Endothelial cell of umbilical vein (primary cell): ENCODE measurements at regions not wholly inside any gene's neighbourhood (a gene's known extent, or its start where the extent isn't known, plus 50 kb on each side); places are given as distances from the start of the nearest gene placed in this dataset.

Experiments used
- CTCF ChIP-seq, 2 donors: IDR thresholded peaks; 1 replicate in 1 of 2; 2 replicates in 1 of 2; pipeline ENCODE4 v1.5.1; 2011; ENCODE audit warnings: low read length in 2 of 2, mild to moderate bottlenecking in 2 of 2, moderate library complexity in 2 of 2, control low read depth in 1 of 2, inconsistent platforms in 1 of 2, low read depth in 1 of 2; ENCODE audit not compliant: insufficient read depth in 1 of 2; ENCODE audit errors: extremely low read depth in 1 of 2
- EZH2 ChIP-seq: IDR thresholded peaks from 2 replicates; pipeline ENCODE4 v1.6.1; 2012; ENCODE audit warnings: borderline replicate concordance, low read depth, mild to moderate bottlenecking, moderate library complexity, low read length, inconsistent platforms; ENCODE audit not compliant: severe bottlenecking
- FOS ChIP-seq: IDR thresholded peaks from 2 replicates; pipeline ENCODE4 v1.6.1; 2011; ENCODE audit warnings: mild to moderate bottlenecking, low read length, moderate library complexity, borderline replicate concordance; ENCODE audit not compliant: insufficient read depth
- GATA2 ChIP-seq: IDR thresholded peaks from 2 replicates; pipeline ENCODE4 v1.7.0; 2011; ENCODE audit warnings: low read depth, mild to moderate bottlenecking, moderate library complexity, mixed read lengths, low read length; ENCODE audit not compliant: insufficient read length, insufficient read depth
- JUN ChIP-seq: IDR thresholded peaks from 2 replicates; pipeline ENCODE4 v1.6.1; 2011; ENCODE audit warnings: borderline replicate concordance, low read depth; ENCODE audit not compliant: insufficient read length, insufficient read depth
- MAX ChIP-seq: IDR thresholded peaks from 2 replicates; pipeline ENCODE4 v1.6.1; 2011; ENCODE audit not compliant: insufficient read depth, insufficient read length
- MYC ChIP-seq: IDR thresholded peaks from one replicate; pipeline ENCODE4 v1.6.1; 2011; ENCODE audit warnings: mild to moderate bottlenecking, low read depth, low read length
- POLR2A ChIP-seq: IDR thresholded peaks from 2 replicates; pipeline ENCODE4 v1.6.1; 2012; ENCODE audit warnings: low read depth, mild to moderate bottlenecking, control low read depth, low read length
- POLR2AphosphoS5 ChIP-seq: IDR thresholded peaks from 2 replicates; pipeline ENCODE4 v1.6.1; 2012; ENCODE audit warnings: low read depth, mild to moderate bottlenecking, control low read depth, low read length, moderate library complexity; ENCODE audit not compliant: insufficient read depth

- no peak for TF ChIP-seq POLR2A
- TF ChIP-seq MYC, result no peak
- TF ChIP-seq CTCF (IDR thresholded peaks at IDR 0.05; ENCODE audit: extremely low read depth in 1 of 2, insufficient read depth in 1 of 2, low read depth in 1 of 2, low read length in 2 of 2), result no peak
- TF ChIP-seq EZH2, result no peak
- TF ChIP-seq POLR2AphosphoS5, result no peak
- no peak for TF ChIP-seq JUN
- no peak for TF ChIP-seq GATA2
- no peak for TF ChIP-seq MAX
- no peak for TF ChIP-seq FOS
These were observed 147.7 kb upstream of the DPP10 start for GRCh38 chr2:114294741-114295140.
